Epithelial cell of esophagus (primary cell): ENCODE measurements at regions not wholly inside any gene's neighbourhood (a gene's known extent, or its start where the extent isn't known, plus 50 kb on each side); places are given as distances from the start of the nearest gene placed in this dataset.
A peak's percentile ranks its signal among the peaks of the same experiment; 100 is the strongest.

Experiments used
- DNase-seq: peaks from one replicate; pipeline ENCODE4 v3.0.0; 2010; ENCODE audit warnings: low read depth
- H3K4me3 ChIP-seq: 2 replicates; pipeline ENCODE4 v1.5.1; 2011; ENCODE audit warnings: mild to moderate bottlenecking, low read length, control low read depth
- TF ChIP-seq, protein P1 (sequence below): IDR thresholded peaks from 2 replicates; pipeline ENCODE4 v1.5.1; 2011; ENCODE audit warnings: low read depth, mild to moderate bottlenecking, low read length, control low read depth, inconsistent platforms; ENCODE audit not compliant: insufficient read depth; ENCODE audit errors: missing control alignments

GRCh38 chr11:103800406-103801114 lies 235.9 kb upstream of the DDI1 start:
- no peak for DNase-seq
- TF ChIP-seq, protein P1, sequence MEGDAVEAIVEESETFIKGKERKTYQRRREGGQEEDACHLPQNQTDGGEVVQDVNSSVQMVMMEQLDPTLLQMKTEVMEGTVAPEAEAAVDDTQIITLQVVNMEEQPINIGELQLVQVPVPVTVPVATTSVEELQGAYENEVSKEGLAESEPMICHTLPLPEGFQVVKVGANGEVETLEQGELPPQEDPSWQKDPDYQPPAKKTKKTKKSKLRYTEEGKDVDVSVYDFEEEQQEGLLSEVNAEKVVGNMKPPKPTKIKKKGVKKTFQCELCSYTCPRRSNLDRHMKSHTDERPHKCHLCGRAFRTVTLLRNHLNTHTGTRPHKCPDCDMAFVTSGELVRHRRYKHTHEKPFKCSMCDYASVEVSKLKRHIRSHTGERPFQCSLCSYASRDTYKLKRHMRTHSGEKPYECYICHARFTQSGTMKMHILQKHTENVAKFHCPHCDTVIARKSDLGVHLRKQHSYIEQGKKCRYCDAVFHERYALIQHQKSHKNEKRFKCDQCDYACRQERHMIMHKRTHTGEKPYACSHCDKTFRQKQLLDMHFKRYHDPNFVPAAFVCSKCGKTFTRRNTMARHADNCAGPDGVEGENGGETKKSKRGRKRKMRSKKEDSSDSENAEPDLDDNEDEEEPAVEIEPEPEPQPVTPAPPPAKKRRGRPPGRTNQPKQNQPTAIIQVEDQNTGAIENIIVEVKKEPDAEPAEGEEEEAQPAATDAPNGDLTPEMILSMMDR = no peak
- H3K4me3 ChIP-seq = no peak overlapping the region

DNA sequence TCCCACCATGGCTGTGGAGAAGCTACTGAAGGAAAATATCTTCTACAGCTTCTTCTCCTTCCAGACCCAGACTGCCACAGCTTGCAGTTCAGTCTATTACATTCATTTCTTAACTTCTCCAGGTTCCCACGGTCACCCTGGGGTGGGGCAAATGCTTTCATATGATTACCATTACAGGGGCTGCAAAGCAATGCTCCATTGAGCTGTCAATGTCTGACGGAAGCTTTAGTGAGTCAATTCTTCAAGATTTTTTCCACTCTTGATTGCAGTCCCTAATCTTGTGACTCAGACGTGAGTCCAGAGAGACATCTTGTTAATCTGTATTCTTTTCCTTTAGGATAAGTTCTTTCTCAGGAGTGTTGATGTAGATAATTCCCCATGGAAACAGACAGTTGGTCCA lies 233.4 kb upstream of the DDI1 start:
- peak; percentile 51 for DNase-seq
- TF ChIP-seq, protein P1 = no peak
- H3K4me3 ChIP-seq = no peak overlapping the region

- no peak overlapping the region for H3K4me3 ChIP-seq
- no peak for DNase-seq
- TF ChIP-seq, protein P1 = no peak
Observed at GRCh38 chr11:103805688-103806009, 230.8 kb upstream of the DDI1 start.

DNA sequence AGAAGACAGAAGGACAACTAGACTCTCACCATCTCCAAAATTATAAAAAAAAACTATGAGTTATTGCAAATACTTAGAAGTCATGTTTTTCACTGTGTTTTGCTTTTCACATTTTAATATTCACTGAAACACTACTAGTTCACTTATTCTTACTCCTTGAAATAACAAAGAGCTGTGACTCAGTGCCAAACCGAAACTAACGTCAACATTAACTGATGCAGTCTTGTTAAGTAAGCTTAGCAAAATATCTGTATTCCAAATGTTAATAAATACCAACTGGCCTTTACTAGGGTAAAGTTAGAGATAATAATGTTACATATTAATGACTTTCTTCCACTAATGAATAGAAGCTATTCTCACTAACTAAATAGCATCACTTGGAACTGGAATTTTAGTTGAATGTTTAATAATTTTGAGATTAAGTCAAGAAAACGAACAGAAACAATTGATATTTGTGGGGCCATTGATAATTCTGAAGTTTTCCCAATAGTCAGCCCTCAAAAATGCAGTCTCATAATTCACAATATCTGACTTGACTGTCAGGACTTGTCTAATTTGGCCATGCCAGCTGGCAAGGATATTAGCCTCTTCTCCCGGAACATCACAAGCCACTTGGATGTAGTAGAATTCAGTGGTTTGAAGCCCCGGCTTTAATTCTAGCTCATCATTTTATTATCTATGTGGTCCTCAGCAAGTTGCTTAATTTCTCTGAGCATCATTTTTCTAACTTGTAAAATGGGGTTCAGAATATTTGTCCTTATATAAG lies 230.1 kb upstream of the DDI1 start:
- peak; percentile 73 for DNase-seq
- no peak overlapping the region for H3K4me3 ChIP-seq
- TF ChIP-seq, protein P1 = no peak

- H3K4me3 ChIP-seq = no peak overlapping the region
- TF ChIP-seq, protein P1 = no peak
- peak; percentile 46 for DNase-seq
Observed at GRCh38 chr11:103807806-103808205, 228.6 kb upstream of the DDI1 start.

DNA sequence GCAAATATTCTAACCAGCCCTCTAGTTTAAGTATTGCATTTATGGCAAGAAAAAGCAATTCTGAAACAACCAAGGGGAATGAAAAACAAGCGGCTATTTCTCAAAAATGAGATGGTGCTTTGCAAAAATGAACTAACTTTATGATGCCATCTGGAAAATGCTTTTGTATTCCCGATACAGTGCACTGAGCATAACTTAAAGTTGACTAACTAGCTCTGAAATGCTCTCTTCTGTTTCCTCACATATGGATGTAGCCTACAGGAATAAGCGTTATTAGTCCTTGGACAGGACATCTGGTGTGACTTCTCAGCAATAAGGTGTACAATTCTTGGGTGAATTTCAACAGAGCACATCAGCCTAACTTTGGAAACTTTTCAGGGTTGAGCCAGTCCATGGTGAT lies 228.2 kb upstream of the DDI1 start:
- TF ChIP-seq, protein P1 = no peak
- DNase-seq = no peak
- no peak overlapping the region for H3K4me3 ChIP-seq
